Stimulated activated naive CD8-positive, alpha-beta T cell treated with anti-CD3 and anti-CD28 coated beads, Interleukin-15, Interleukin-2, amounts not matched to agents 100 U/mL and 50 U/mL, for 24 hours (primary cell): ENCODE measurements at regions not wholly inside any gene's neighbourhood (a gene's known extent, or its start where the extent isn't known, plus 50 kb on each side); places are given as distances from the start of the nearest gene placed in this dataset.

Experiments
- ATAC-seq: fragments of 150-1000 bp; cut with Tn5 transposase; one replicate; pipeline ENCODE4 v1.10.0; 2021
- DNase-seq: peaks from one replicate; pipeline ENCODE4 v3.0.0; 2021

GRCh38 chr5:139733698-139734538 is 61.7 kb upstream of the PSD2 start:
- DNase-seq (no peak), ATAC-seq (no peak)

GRCh38 chr5:139734539-139734916 is 61.1 kb upstream of the PSD2 start:
- DNase-seq (no peak), ATAC-seq (no peak)

GRCh38 chr5:139738193-139739149 is 57.1 kb upstream of the PSD2 start:
- ATAC-seq (no peak), DNase-seq (no peak)

DNA sequence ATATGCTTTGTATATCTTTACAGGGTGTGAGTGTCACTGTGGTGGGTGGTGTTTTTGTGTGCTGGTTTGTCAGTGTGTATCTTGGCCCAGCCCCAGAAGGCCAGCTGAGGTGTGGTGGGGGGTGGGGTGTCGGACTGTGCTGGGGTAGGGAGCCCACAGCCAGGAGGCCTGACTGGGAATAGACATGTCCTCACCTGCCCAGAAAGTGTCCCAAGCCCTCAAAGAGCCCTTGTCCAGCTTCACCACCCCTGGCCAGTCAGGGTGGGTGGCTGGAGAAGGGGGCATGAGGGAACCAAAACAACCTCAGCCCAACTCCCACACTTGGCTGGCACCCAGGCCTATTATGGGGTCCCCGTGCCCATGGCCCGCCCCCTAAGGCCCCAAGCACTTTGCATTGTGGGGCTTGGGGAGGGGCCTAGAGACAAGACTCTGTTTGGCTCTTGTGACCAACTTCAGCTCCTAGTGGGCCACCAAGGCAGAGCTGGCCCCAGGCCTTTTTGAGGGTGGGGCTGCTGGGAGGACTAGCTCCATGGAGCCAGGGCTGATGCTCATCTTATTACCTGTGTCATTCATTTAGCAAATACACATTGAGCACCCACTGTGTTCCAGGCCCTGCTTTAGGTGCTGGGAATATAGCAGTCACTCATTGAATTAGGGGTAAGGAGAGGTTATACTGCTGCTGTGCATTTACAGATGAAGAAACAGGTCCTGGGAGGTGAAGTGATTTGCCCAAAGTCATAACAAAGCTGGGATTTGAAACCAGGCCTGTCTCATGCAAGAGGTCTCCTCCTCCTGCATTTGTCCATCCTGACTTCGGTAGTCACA is 56.2 kb upstream of the PSD2 start:
- no peak for DNase-seq
- ATAC-seq, result no peak

GRCh38 chr5:139740138-139740991 is 55.2 kb upstream of the PSD2 start:
- ATAC-seq (no peak), DNase-seq (no peak)

- DNase-seq, result no peak
- ATAC-seq, result no peak
These were observed 54.5 kb upstream of the PSD2 start for GRCh38 chr5:139740992-139741672.

DNA sequence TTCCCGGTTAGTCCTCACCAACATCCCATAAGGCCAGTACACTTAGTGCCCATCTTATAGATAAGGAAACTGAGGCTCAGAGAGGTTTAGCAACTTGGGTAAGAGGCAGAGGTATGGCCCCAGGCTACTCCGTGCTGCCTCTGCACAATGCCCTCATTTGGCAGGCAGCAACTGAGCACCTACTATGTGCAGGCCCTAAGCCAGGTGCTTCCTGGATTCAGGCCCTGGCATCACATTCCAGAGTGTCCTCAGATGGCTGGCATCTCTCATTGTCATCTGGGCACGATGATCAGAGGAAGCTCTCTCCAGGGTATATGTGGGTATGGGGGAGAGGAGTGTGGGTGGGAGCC is 53.8 kb upstream of the PSD2 start:
- no peak for ATAC-seq
- no peak for DNase-seq

- ATAC-seq (no peak), DNase-seq (no peak)
These were observed 53.3 kb upstream of the PSD2 start for GRCh38 chr5:139742173-139742903.

DNA sequence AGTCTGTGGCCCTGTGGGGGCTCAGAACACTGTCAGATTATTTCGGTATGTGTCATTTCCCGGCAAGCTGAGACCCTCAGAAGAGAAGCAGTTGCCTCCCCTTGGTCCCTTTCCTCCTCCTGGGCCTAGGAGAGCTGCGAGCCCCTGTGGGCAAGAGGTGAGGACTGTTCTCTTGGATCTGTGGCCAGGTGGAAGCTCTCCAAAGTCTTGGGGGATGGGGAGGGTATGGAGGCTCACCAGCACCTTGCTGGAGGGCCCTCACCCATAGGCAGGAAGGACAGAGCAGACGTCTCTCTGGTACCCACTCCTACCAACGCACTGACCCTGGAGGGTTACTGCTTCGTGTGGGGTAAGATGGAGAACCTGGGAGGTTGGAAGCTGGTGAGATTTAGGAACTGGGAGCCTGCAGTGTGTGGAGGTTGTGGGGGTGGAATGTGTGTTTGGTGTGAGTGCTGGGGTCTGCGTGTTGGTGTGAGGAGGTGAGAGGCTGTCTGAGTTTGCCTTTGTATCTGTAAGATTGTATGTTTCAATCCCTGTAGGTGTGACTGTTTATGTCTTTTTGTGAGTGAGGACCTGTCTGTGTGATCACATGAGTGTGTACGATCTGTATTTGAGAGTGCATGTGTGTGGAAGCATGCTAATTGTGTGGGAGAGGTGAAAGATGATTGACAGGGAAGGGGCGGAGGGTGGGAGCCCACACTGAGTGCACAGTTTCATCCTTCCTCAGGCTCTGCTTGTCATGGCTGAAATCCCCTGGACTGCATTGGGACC is 52.4 kb upstream of the PSD2 start:
- DNase-seq, result no peak
- no peak for ATAC-seq

- ATAC-seq, result no peak
- no peak for DNase-seq
These were observed 51.8 kb upstream of the PSD2 start for GRCh38 chr5:139743804-139744203.

GRCh38 chr5:139744471-139745131 is 51.0 kb upstream of the PSD2 start:
- no peak for ATAC-seq
- DNase-seq, result no peak

- peak; percentile 75 for DNase-seq
- ATAC-seq, result peak; percentile 7
These were observed 50.3 kb upstream of the PSD2 start for GRCh38 chr5:139745132-139745799.

GRCh38 chr5:139745800-139746690 is 49.6 kb upstream of the PSD2 start:
- DNase-seq, result peak; percentile 65
- ATAC-seq, result peak; percentile 16
